Ovary (tissue), 3 donors: ENCODE measurements at regions not wholly inside any gene's neighbourhood (a gene's known extent, or its start where the extent isn't known, plus 50 kb on each side); places are given as distances from the start of the nearest gene placed in this dataset.

ENCODE experiments used
- EP300 ChIP-seq: sonication (generic); formaldehyde crosslinking; IDR thresholded peaks from one replicate; pipeline ENCODE4 v1.6.1; 2017; ENCODE audit warnings: antibody characterized with exemption
- POLR2A ChIP-seq: fragments of 450-650 bp; IDR thresholded peaks from one replicate; pipeline ENCODE4 v1.6.1; 2017; ENCODE audit warnings: antibody characterized with exemption, mild to moderate bottlenecking, moderate library complexity
- TF ChIP-seq, protein P1 (sequence below), 3 donors: fragments of 450-650 bp in 2 of 3; fragments of 200-600 bp in 1 of 3; IDR thresholded peaks; one replicate each; pipeline versions ENCODE4 v1.5.1 to v1.8.0; 2016 to 2022; ENCODE audit warnings: antibody characterized with exemption in 3 of 3, mild to moderate bottlenecking in 1 of 3
- donor health status: DM: no; HTN: no; CAD: no.

DNA sequence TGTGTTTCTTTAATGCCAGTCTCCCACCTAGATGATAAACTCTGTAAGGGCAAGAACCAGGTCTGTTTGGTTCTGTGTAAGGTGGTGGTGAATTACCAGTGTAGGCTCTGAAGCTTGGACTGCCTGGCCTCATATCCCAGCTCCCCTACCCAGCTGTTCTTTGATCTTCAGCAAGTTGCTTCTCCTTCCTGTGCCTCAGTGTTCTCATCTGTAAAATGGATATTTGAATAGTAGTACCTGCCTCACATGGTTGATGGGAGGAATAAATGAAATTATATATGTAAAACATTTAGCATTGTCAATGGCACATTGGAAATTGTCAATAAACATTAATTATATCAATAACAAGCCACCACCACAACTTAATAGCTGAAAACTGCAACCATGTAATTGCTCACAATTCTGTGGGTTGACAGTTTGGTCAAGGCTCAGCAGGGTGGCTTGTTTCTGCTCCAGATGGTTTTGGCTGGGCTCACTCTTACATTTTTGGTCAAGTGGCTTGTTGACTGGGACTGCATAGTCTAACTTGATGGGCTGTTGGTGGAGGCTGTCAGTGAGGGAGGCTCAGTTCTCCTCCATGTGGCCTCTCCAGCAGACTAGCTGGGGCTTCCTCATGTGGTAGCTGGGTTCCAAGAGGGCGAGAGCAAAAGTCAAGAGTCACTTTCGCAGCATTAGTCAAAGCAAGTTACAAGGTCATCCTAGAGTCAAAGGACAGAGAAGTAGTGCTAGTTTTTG, 84.5 kb upstream of the DUSP5 start:
- TF ChIP-seq, protein P1, sequence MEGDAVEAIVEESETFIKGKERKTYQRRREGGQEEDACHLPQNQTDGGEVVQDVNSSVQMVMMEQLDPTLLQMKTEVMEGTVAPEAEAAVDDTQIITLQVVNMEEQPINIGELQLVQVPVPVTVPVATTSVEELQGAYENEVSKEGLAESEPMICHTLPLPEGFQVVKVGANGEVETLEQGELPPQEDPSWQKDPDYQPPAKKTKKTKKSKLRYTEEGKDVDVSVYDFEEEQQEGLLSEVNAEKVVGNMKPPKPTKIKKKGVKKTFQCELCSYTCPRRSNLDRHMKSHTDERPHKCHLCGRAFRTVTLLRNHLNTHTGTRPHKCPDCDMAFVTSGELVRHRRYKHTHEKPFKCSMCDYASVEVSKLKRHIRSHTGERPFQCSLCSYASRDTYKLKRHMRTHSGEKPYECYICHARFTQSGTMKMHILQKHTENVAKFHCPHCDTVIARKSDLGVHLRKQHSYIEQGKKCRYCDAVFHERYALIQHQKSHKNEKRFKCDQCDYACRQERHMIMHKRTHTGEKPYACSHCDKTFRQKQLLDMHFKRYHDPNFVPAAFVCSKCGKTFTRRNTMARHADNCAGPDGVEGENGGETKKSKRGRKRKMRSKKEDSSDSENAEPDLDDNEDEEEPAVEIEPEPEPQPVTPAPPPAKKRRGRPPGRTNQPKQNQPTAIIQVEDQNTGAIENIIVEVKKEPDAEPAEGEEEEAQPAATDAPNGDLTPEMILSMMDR (IDR thresholded peaks at IDR 0.05) = no peak
- TF ChIP-seq POLR2A = no peak
- TF ChIP-seq EP300 = no peak
